GM10248 (cell line): ENCODE measurements at regions not wholly inside any gene's neighbourhood (a gene's known extent, or its start where the extent isn't known, plus 50 kb on each side); places are given as distances from the start of the nearest gene placed in this dataset.

Experiments
- CTCF ChIA-PET: fragments of 300-600 bp; sonication (Branson Sonifier 250); formaldehyde crosslinking; extraction: SDS; loops from one replicate; lab custom pipeline; 2021; ENCODE audit warnings: antibody characterized with exemption; lab: Yijun Ruan, JAX
- POLR2A ChIA-PET: fragments of 350-650 bp; sonication (Branson Sonifier 250); formaldehyde crosslinking; extraction: SDS; loops from one replicate; lab custom pipeline; 2020; ENCODE audit warnings: antibody characterized with exemption; lab: Yijun Ruan, JAX
- DNase-seq: peaks from one replicate; pipeline ENCODE4 v3.0.0; 2012; ENCODE audit errors: extremely low spot score
- CTCF ChIP-seq: IDR thresholded peaks from 2 replicates; pipeline ENCODE4 v1.5.1; 2012; ENCODE audit warnings: mild to moderate bottlenecking, low read depth; ENCODE audit errors: extremely low read depth, missing control alignments, control extremely low read depth

- no peak for DNase-seq
- ChIA-PET POLR2A (no interaction called here), CTCF (interaction anchor here (1.2 kb wide), 1 partner anchor 10 kb away, joined by 3 read pairs; no protein-coding TSS in a partner anchor)
- TF ChIP-seq CTCF: no peak
Measured at GRCh38 chr3:88617283-88617682, 467.5 kb downstream of the C3orf38 start.

- ChIA-PET POLR2A (no interaction called here), CTCF (no interaction called here)
- no peak for DNase-seq
- no peak for TF ChIP-seq CTCF
Measured at GRCh38 chr3:88618021-88618645, 468.4 kb downstream of the C3orf38 start.

GRCh38 chr3:88621586-88621985, 471.8 kb downstream of the C3orf38 start:
- ChIA-PET POLR2A (no interaction called here), CTCF (interaction anchor here (1.1 kb wide), 1 partner anchor 26 kb away, joined by 3 read pairs; no protein-coding TSS in a partner anchor)

GRCh38 chr3:88623709-88624108, 473.9 kb downstream of the C3orf38 start:
- ChIA-PET CTCF (no interaction called here), POLR2A (no interaction called here)
- no peak for DNase-seq
- no peak for TF ChIP-seq CTCF

More at GRCh38 chr3:88621586-88621985, 471.8 kb downstream of the C3orf38 start:
- TF ChIP-seq CTCF: no peak
- DNase-seq: no peak

- POLR2A ChIA-PET: no interaction called here
- no peak for TF ChIP-seq CTCF
- no peak for DNase-seq
- CTCF ChIA-PET: interaction anchor here (1.6 kb wide), 1 partner anchor 15 kb away, joined by 6 read pairs; no protein-coding TSS in a partner anchor
Measured at GRCh38 chr3:88626456-88627120, 476.8 kb downstream of the C3orf38 start.

- POLR2A ChIA-PET: no interaction called here
- no peak for DNase-seq
- TF ChIP-seq CTCF: no peak
- CTCF ChIA-PET: no interaction called here
Measured at GRCh38 chr3:88628901-88629300, 478.5 kb upstream of the EPHA3 start.
